ENCODE measurements at regions not wholly inside any gene's neighbourhood (a gene's known extent, or its start where the extent isn't known, plus 50 kb on each side); places are given as distances from the start of the nearest gene placed in this dataset.

GRCh38 chr15:81914333-81914732 lies 131.5 kb downstream of the MEX3B start:
- ATAC-seq (no peak; the same call in 2 of the 3 replicates), FAIRE-seq (no peak), DNase-seq (ENCODE audit: extremely low read depth in 1 of 4, low spot score in 3 of 4) (no peak)
- intact Hi-C loops (cut with micrococcal nuclease) (no loop called here), in situ Hi-C loops (cut with MboI) (no loop called here)
- 44% methylated on average over 3 of the region's 3 CpGs for WGBS (ENCODE audit: insufficient coverage, low coverage, missing lambda C conversion rate)
- CTCF ChIA-PET (ENCODE audit: low intra/inter-chr PET ratio): no interaction called here
- BruUV-seq (replicated peaks): no TSS peak
- TF ChIP-seq ZNF408 (CRISPR knock-in tag; IDR thresholded peaks at IDR 0.05; ENCODE audit: low read depth): no peak
- TF ChIP-seq SP1 (CRISPR knock-in tag; IDR thresholded peaks at IDR 0.05): no peak
- no peak for TF ChIP-seq SMARCB1 (IDR thresholded peaks at IDR 0.05; ENCODE audit: insufficient read length, low read depth)
- TF ChIP-seq, protein P1, sequence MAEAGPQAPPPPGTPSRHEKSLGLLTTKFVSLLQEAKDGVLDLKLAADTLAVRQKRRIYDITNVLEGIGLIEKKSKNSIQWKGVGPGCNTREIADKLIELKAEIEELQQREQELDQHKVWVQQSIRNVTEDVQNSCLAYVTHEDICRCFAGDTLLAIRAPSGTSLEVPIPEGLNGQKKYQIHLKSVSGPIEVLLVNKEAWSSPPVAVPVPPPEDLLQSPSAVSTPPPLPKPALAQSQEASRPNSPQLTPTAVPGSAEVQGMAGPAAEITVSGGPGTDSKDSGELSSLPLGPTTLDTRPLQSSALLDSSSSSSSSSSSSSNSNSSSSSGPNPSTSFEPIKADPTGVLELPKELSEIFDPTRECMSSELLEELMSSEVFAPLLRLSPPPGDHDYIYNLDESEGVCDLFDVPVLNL (CRISPR knock-in tag; IDR thresholded peaks at IDR 0.05; ENCODE audit: low read depth): no peak
- no peak for TF ChIP-seq ZNF778 (CRISPR knock-in tag; IDR thresholded peaks at IDR 0.05)
- TF ChIP-seq, protein P2, sequence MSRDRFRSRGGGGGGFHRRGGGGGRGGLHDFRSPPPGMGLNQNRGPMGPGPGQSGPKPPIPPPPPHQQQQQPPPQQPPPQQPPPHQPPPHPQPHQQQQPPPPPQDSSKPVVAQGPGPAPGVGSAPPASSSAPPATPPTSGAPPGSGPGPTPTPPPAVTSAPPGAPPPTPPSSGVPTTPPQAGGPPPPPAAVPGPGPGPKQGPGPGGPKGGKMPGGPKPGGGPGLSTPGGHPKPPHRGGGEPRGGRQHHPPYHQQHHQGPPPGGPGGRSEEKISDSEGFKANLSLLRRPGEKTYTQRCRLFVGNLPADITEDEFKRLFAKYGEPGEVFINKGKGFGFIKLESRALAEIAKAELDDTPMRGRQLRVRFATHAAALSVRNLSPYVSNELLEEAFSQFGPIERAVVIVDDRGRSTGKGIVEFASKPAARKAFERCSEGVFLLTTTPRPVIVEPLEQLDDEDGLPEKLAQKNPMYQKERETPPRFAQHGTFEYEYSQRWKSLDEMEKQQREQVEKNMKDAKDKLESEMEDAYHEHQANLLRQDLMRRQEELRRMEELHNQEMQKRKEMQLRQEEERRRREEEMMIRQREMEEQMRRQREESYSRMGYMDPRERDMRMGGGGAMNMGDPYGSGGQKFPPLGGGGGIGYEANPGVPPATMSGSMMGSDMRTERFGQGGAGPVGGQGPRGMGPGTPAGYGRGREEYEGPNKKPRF (IDR thresholded peaks at IDR 0.05; ENCODE audit: low read depth, low read length): no peak
- no peak for TF ChIP-seq MCM2 (IDR thresholded peaks at IDR 0.05; ENCODE audit: low read depth)
- no peak for TF ChIP-seq ZNF347 (CRISPR knock-in tag; IDR thresholded peaks at IDR 0.05; ENCODE audit: low read depth)
- no peak for TF ChIP-seq HDAC8 (tag; IDR thresholded peaks at IDR 0.05)
- no peak for TF ChIP-seq PTBP1 (IDR thresholded peaks at IDR 0.05; ENCODE audit: low read depth, low read length)
- TF ChIP-seq, protein P3, sequence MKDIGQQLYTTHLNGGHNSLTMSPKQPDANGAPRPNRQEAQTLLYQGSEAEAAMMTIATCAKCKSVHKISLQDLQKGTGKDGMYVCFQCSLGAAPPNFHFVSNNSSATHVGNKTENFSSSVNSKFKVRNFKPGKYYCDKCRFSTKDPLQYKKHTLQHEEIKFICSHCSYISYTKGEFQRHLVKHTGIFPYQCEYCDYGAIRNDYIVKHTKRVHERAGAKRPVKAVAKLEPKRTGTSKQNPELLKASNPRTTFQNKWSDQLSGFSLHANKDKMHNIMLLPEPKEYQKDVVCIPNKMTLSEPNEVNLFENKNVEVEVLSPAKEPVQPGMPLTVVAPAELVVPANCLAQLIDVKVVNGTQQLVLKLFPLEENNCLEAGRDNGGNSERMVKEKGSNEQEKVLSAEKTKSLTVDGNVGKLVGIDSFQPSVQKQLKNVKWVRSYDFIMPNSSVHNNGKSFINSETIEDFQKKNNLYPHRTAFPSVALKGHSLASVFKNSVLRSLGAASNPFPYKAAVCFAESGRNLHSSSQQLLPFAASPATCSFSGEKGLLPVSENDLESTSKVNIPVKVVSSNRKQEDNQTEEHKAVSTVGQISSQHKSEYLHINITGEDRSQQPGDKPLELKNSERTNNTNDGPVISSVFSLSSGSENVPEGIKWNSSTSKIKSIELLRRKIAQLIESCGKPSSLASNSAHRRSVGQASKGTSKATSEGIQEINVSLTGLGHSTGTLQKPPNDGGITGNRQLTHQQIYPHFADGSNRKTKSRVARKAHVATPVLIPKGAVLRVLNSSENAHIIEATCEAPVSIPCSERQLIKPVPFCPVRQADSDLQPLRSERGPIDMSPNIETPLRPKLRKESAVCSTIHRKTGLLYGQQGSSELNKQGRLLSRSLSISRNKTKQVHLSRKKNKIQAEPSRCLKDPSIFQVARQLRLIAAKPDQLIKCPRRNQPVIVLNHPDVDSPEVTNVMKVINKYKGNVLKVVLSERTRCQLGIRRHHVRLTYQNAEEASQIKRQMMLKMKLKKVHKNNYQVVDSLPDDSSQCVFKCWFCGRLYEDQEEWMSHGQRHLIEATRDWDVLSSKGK (CRISPR knock-in tag; IDR thresholded peaks at IDR 0.05): no peak
- TF ChIP-seq ZNF436 (CRISPR knock-in tag; IDR thresholded peaks at IDR 0.05): no peak
- no peak for TF ChIP-seq RBM25 (IDR thresholded peaks at IDR 0.05; ENCODE audit: low read depth, low read length, severe bottlenecking)
- Histone ChIP-seq H3K4me2 (ENCODE audit: insufficient read depth, low read length) (no peak overlapping the region), H3K4me3 (no peak overlapping the region), H3K27ac (ENCODE audit: extremely low read depth, low read depth, low read length) (no peak overlapping the region), H3K9me3 (replicated peaks; ENCODE audit: control insufficient read depth, insufficient read depth, low read depth, low read length) (peaks cover 7% of the 10 kb centered on the region), H4K20me1 (replicated peaks; ENCODE audit: control insufficient read depth, insufficient read depth, low read length) (no peaks in the 10 kb centered on the region), H2AFZ (ENCODE audit: low read depth, low read length) (no peak overlapping the region), H3K79me2 (ENCODE audit: control insufficient read depth, insufficient read depth, low read length) (no peaks in the 10 kb centered on the region), H3K4me1 (replicated peaks in 1 of 2; ENCODE audit: control insufficient read depth in 2 of 2, insufficient read depth in 2 of 2, low read length in 2 of 2) (no peaks in the 10 kb centered on the region; a peak in 2 of 5 replicates), H3K36me3 (ENCODE audit: control insufficient read depth, insufficient read depth, low read length) (no peaks in the 10 kb centered on the region), H3K27me3 (ENCODE audit: control insufficient read depth in 2 of 2, insufficient read depth in 2 of 2, low read length in 2 of 2) (no peaks in the 10 kb centered on the region), H3K9me1 (ENCODE audit: control insufficient read depth, insufficient read depth, low read length) (no peaks in the 10 kb centered on the region), H3K9ac (ENCODE audit: insufficient read depth in 1 of 2, low read depth in 2 of 2, low read length in 2 of 2) (no peak overlapping the region)
- POLR2A ChIA-PET: no interaction called here
